ENCODE measurements at regions not wholly inside any gene's neighbourhood (a gene's known extent, or its start where the extent isn't known, plus 50 kb on each side); places are given as distances from the start of the nearest gene placed in this dataset.

GRCh38 chr2:239536186-239536585 lies 135.4 kb upstream of the HDAC4 start:
- DNase-seq (ENCODE audit: low read depth in 2 of 2): no peak

- no peak for DNase-seq (ENCODE audit: low read depth in 2 of 2)
These were observed 134.8 kb upstream of the HDAC4 start for GRCh38 chr2:239535413-239536144.

GRCh38 chr2:239534581-239535412 lies 134.0 kb upstream of the HDAC4 start:
- no peak for DNase-seq (ENCODE audit: low read depth in 2 of 2)

- DNase-seq (ENCODE audit: low read depth in 2 of 2): no peak
These were observed 132.9 kb upstream of the HDAC4 start for GRCh38 chr2:239533569-239534316.

GRCh38 chr2:239532859-239533258 lies 132.0 kb upstream of the HDAC4 start:
- DNase-seq (ENCODE audit: low read depth in 2 of 2): no peak

- DNase-seq (ENCODE audit: low read depth in 2 of 2): no peak
These were observed 131.4 kb upstream of the HDAC4 start for GRCh38 chr2:239532250-239532649.

GRCh38 chr2:239531456-239532241 lies 130.8 kb upstream of the HDAC4 start:
- no peak for DNase-seq (ENCODE audit: low read depth in 2 of 2)

- no peak for DNase-seq (ENCODE audit: low read depth in 2 of 2)
These were observed 130.0 kb upstream of the HDAC4 start for GRCh38 chr2:239530749-239531316.

GRCh38 chr2:239529313-239530015 lies 128.6 kb upstream of the HDAC4 start:
- no peak for DNase-seq (ENCODE audit: low read depth in 2 of 2)

GRCh38 chr2:239528883-239529282 lies 128.1 kb upstream of the HDAC4 start:
- DNase-seq (ENCODE audit: low read depth in 2 of 2): no peak

GRCh38 chr2:239528146-239528545 lies 127.3 kb upstream of the HDAC4 start:
- no peak for DNase-seq (ENCODE audit: low read depth in 2 of 2)

GRCh38 chr2:239526666-239527415 lies 126.0 kb upstream of the HDAC4 start:
- DNase-seq (ENCODE audit: low read depth in 2 of 2): no peak

- no peak for DNase-seq (ENCODE audit: low read depth in 2 of 2)
These were observed 125.2 kb upstream of the HDAC4 start for GRCh38 chr2:239526038-239526437.

- DNase-seq (ENCODE audit: low read depth in 2 of 2): no peak
These were observed 123.1 kb upstream of the HDAC4 start for GRCh38 chr2:239523954-239524330.

- no peak for DNase-seq (ENCODE audit: low read depth in 2 of 2)
These were observed 122.5 kb upstream of the HDAC4 start for GRCh38 chr2:239523147-239523953.

- no peak for DNase-seq (ENCODE audit: low read depth in 2 of 2)
These were observed 121.9 kb upstream of the HDAC4 start for GRCh38 chr2:239522740-239523119.

GRCh38 chr2:239522002-239522739 lies 121.4 kb upstream of the HDAC4 start:
- DNase-seq (ENCODE audit: low read depth in 2 of 2): no peak

- no peak for DNase-seq (ENCODE audit: low read depth in 2 of 2)
These were observed 120.6 kb upstream of the HDAC4 start for GRCh38 chr2:239521518-239521815.
